ENCODE measurements at regions not wholly inside any gene's neighbourhood (a gene's known extent, or its start where the extent isn't known, plus 50 kb on each side); places are given as distances from the start of the nearest gene placed in this dataset.
"Not testable (repeated sequence)": the region's sequence is repeated elsewhere in the genome, so short reads cannot be mapped to it uniquely, and the experiment has no call there.

DNA sequence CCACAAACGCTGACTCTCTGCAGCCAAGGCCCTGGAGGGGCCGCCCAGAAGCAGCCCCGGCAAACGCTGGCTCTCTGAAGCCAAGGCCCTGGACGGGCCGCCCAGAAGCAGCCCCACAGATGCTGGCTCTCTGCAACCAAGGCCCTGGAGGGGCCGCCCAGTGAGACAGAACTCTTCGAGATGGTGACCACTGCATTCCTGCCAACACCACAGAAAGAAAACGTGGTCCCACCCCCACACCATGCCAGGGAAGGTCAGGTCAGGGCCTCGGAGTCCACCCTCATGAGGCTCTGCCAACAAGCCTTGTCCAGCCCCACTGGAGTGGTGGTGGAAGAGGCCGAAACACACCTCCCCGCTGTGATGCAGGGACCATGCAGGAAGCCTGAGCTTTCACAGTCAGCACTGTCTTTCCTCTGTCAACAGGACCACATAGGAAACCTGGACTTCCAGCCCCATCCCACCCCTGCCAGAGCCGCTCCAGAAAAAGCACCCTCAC, 97.5 kb downstream of the DLL1 start:
- TF ChIP-seq, protein P1, sequence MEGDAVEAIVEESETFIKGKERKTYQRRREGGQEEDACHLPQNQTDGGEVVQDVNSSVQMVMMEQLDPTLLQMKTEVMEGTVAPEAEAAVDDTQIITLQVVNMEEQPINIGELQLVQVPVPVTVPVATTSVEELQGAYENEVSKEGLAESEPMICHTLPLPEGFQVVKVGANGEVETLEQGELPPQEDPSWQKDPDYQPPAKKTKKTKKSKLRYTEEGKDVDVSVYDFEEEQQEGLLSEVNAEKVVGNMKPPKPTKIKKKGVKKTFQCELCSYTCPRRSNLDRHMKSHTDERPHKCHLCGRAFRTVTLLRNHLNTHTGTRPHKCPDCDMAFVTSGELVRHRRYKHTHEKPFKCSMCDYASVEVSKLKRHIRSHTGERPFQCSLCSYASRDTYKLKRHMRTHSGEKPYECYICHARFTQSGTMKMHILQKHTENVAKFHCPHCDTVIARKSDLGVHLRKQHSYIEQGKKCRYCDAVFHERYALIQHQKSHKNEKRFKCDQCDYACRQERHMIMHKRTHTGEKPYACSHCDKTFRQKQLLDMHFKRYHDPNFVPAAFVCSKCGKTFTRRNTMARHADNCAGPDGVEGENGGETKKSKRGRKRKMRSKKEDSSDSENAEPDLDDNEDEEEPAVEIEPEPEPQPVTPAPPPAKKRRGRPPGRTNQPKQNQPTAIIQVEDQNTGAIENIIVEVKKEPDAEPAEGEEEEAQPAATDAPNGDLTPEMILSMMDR (IDR thresholded peaks at IDR 0.05; ENCODE audit: low read depth, low read length, missing control alignments), result no peak
- no peak for DNase-seq (ENCODE audit: low read depth)
- H3K4me3 ChIP-seq (ENCODE audit: low read depth, low read length), result no peak overlapping the region
- in situ Hi-C loops (cut with HindIII; ENCODE audit: low sequenced_read_pairs), result no loop called here

DNA sequence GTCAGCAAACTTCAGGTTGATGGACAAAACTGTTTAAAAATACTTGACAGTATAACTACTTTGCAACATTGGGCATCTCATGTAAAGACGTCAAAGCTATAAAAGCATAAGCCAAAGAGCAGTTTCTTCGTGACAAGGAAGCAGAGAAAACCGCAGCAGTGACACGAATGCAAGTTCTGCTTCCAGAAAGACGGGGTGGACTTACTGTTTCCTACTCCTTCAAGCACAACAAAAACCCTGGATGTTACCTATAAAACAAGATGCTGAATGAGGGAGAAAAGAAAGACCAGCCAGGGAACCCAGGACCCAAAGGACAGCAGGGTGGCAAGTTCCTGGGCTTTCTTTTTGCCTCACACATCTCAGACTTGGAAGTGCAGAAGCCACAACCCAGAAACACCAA, 98.0 kb downstream of the DLL1 start:
- H3K4me3 ChIP-seq (ENCODE audit: low read depth, low read length), result no peak overlapping the region
- TF ChIP-seq, protein P1 (IDR thresholded peaks at IDR 0.05; ENCODE audit: low read depth, low read length, missing control alignments), result no peak
- DNase-seq (ENCODE audit: low read depth), result no peak
- in situ Hi-C loops (cut with HindIII; ENCODE audit: low sequenced_read_pairs), result no loop called here

DNA sequence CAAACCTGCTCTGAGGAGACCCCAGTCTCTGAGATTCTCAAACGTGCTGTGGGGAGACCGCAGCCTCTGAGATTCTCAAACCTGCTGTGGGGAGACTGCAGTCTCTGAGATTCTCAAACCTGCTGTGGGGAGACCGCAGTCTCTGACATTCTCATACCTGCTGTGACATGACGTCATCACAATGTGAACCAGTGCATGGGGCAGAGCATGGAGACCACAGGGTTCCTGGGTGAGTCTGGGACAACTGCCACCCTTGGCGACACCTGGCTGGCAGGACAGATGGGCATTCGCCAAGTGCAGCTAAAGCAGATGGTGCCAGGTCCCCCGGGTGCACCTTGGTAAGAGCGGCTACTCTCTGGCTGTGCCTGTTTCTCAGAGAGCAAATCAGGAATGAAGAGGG, 98.8 kb downstream of the DLL1 start:
- in situ Hi-C loops (cut with HindIII; ENCODE audit: low sequenced_read_pairs); H3K4me3 ChIP-seq (ENCODE audit: low read depth, low read length); DNase-seq (ENCODE audit: low read depth): not testable (repeated sequence)

DNA sequence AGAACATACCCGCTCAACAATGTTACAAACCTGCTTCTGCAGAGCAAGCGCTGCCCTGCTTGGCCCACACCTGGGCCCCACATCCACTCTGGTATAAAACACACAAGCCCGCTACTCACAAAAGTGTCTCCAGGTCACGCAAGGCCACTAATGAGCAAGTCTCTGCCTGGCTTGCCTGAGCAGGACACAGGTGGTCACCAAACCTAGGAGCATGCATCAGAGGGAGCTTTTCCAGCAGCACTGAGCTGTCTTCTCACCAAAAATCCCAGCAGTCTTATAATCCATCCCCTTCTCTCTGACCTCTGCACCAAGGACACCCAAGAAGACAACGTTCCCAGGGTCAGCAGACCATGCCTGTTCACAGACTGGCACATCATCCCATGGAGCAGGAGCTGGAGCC, 100.8 kb downstream of the DLL1 start:
- TF ChIP-seq, protein P1 (IDR thresholded peaks at IDR 0.05; ENCODE audit: low read depth, low read length, missing control alignments), result no peak
- no peak for DNase-seq (ENCODE audit: low read depth)
- in situ Hi-C loops (cut with HindIII; ENCODE audit: low sequenced_read_pairs), result no loop called here
- H3K4me3 ChIP-seq (ENCODE audit: low read depth, low read length), result no peak overlapping the region

DNA sequence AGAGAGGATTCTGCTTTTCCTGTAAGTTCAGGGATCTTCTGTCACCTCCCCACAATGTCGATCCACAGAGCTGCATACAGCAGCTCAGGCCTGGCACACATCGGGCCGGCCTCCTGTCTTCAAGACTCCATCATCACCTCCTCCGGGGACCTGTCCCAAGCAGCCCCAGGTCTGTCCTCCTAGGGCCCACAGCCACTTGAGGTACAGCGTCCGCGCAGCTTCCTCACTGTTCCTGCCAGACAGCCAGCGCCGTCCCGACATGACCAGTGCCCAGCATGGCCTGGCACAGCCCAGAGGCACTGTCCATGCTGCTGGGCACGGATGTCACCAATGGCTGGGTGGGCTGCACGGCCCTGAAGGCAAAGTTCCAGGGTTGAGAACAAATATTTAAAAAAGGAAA, 101.6 kb downstream of the DLL1 start:
- TF ChIP-seq, protein P1 (IDR thresholded peaks at IDR 0.05; ENCODE audit: low read depth, low read length, missing control alignments), result no peak
- no peak overlapping the region for H3K4me3 ChIP-seq (ENCODE audit: low read depth, low read length)
- in situ Hi-C loops (cut with HindIII; ENCODE audit: low sequenced_read_pairs), result loop anchor here (5.0 kb wide), 2 partner anchors 63 to 67 kb away; no protein-coding TSS in a partner anchor
- DNase-seq (ENCODE audit: low read depth), result no peak

DNA sequence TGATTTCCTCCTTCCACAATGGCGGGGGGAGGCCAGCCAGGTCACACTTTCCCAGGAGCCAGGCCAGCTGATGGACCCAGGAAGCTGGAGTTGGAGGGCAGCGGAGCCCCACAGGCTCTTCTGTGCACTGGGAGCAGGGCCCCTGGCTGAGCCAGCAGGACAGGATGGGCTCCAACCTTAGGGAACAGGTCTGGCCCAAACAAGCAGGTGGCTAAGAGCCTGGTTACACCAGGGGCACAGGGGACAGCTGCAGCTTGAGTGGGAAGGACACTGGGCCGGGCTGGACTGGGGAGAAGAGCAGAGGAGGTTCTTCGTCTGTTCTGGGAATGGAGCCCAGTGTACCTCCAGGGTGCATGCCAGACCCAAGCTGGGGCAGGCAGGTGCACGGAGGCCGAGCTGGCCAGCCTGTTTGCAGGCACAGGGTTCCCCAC, 102.3 kb downstream of the DLL1 start:
- in situ Hi-C loops (cut with HindIII; ENCODE audit: low sequenced_read_pairs), result loop anchor here (5.0 kb wide), 2 partner anchors 64 to 66 kb away; no protein-coding TSS in a partner anchor
- TF ChIP-seq, protein P1 (IDR thresholded peaks at IDR 0.05; ENCODE audit: low read depth, low read length, missing control alignments), result no peak
- no peak for DNase-seq (ENCODE audit: low read depth)
- no peak overlapping the region for H3K4me3 ChIP-seq (ENCODE audit: low read depth, low read length)

DNA sequence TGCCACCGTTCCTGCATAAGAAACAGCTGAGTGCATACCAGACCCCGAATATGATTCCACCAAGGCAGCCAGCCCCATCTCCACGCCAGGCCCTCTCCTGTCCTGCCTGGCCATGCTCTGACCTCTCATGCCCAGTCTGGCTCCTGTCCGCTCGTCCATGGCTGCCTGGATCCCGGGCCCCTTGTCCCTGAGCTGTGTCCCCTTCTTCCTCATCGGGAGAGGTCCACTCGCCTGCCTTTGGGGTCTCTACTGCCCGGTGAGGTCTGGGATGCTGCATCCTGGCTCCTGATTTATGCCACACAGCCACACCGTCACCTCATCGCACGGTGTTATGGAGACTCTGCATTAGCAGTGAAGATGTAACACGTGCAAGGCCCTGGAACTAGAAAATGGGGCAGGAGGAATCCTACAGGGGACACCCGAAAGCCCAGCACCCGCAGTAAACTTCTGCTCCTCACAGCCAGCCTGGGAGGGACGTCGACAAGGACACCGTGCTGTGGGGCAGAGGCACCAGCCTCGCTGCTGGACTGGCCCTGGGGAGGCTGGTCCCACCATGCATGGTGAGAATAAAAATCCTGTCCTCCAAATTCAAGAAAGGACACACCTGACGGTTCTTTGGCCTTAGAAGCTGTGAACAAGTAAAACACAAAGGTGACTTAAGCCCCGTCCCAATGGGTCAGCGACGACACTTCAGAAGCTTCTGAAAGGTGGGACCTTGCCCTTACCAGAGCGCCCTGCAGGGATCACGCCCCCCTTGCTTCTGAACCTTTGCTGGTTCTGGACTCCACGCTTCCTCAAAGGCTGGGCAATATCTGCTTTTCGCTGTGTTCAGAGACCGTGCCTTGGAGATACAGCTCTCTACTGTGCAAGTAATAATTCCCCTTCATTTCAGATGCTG, 103.0 kb downstream of the DLL1 start:
- no peak overlapping the region for H3K4me3 ChIP-seq (ENCODE audit: low read depth, low read length)
- in situ Hi-C loops (cut with HindIII; ENCODE audit: low sequenced_read_pairs), result loop anchor here (5.0 kb wide), 2 partner anchors 64 to 66 kb away; no protein-coding TSS in a partner anchor
- no peak for DNase-seq (ENCODE audit: low read depth)
- TF ChIP-seq, protein P1 (IDR thresholded peaks at IDR 0.05; ENCODE audit: low read depth, low read length, missing control alignments), result no peak

All from astrocyte of the cerebellum (primary cell).